SK-N-SH treated with all-trans-retinoic acid at 6 μM for 48 hours (cell line): ENCODE measurements at regions not wholly inside any gene's neighbourhood (a gene's known extent, or its start where the extent isn't known, plus 50 kb on each side); places are given as distances from the start of the nearest gene placed in this dataset.

Experiments
- ARNTL ChIP-seq: fragments of 450-650 bp; formaldehyde crosslinking; IDR thresholded peaks from 2 replicates; pipeline ENCODE4 v1.5.0; 2020; ENCODE audit warnings: low read depth, mild to moderate bottlenecking, moderate library complexity, borderline replicate concordance
- CSDC2 ChIP-seq: fragments of 250-450 bp; sonication (Bioruptor Pico); IDR thresholded peaks from 2 replicates; pipeline ENCODE4 v1.5.0; 2020; ENCODE audit warnings: mild to moderate bottlenecking, moderate library complexity
- GLIS3 ChIP-seq: fragments of 250-450 bp; sonication (Bioruptor Pico); IDR thresholded peaks from 2 replicates; pipeline ENCODE4 v1.5.0; 2020; ENCODE audit warnings: mild to moderate bottlenecking, moderate library complexity
- PPARA ChIP-seq: fragments of 250-450 bp; sonication (Bioruptor Pico); IDR thresholded peaks from 2 replicates; pipeline ENCODE4 v1.5.0; 2020; ENCODE audit warnings: mild to moderate bottlenecking, borderline replicate concordance
- ZFP3 ChIP-seq: fragments of 250-450 bp; sonication (Bioruptor Pico); IDR thresholded peaks from 2 replicates; pipeline ENCODE4 v1.5.0; 2020; ENCODE audit warnings: mild to moderate bottlenecking, moderate library complexity
- ZNF8 ChIP-seq: fragments of 450-650 bp; formaldehyde crosslinking; IDR thresholded peaks from 2 replicates; pipeline ENCODE4 v1.5.0; 2020; ENCODE audit warnings: mild to moderate bottlenecking, moderate library complexity
- TF ChIP-seq, protein P1 (sequence below): fragments of 250-450 bp; sonication (Bioruptor Pico); IDR thresholded peaks from 2 replicates; pipeline ENCODE4 v1.8.0; 2020; ENCODE audit warnings: mild to moderate bottlenecking, moderate library complexity, borderline replicate concordance

DNA sequence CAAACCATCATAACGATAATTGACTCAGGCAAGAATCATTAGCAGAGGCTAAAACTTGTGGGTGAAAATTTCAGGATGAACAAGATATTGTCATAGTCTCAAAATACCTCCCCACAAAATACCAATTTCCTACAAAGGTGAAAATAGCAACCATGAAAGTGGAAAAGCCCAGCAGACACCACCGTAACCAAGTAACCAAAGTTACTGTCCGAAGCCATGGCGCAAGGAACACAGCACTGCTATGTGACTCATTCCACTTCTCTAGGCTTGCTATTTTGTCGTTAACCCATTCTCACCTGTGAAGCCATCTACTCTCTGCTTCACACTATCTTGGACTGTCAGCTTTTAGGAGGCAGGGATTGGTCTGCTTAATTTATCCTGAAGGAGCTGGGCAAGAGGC, 113.8 kb upstream of the CACUL1 start:
- TF ChIP-seq PPARA (CRISPR knock-in tag) = no peak
- no peak for TF ChIP-seq GLIS3
- TF ChIP-seq, protein P1, sequence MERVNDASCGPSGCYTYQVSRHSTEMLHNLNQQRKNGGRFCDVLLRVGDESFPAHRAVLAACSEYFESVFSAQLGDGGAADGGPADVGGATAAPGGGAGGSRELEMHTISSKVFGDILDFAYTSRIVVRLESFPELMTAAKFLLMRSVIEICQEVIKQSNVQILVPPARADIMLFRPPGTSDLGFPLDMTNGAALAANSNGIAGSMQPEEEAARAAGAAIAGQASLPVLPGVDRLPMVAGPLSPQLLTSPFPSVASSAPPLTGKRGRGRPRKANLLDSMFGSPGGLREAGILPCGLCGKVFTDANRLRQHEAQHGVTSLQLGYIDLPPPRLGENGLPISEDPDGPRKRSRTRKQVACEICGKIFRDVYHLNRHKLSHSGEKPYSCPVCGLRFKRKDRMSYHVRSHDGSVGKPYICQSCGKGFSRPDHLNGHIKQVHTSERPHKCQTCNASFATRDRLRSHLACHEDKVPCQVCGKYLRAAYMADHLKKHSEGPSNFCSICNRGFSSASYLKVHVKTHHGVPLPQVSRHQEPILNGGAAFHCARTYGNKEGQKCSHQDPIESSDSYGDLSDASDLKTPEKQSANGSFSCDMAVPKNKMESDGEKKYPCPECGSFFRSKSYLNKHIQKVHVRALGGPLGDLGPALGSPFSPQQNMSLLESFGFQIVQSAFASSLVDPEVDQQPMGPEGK (CRISPR knock-in tag) = no peak
- no peak for TF ChIP-seq ZNF8 (CRISPR knock-in tag)
- TF ChIP-seq ZFP3 (CRISPR knock-in tag) = no peak
- TF ChIP-seq CSDC2 (CRISPR knock-in tag) = no peak
- no peak for TF ChIP-seq ARNTL (CRISPR knock-in tag)
